GM23338 (cell line): ENCODE measurements at regions not wholly inside any gene's neighbourhood (a gene's known extent, or its start where the extent isn't known, plus 50 kb on each side); places are given as distances from the start of the nearest gene placed in this dataset.

Experiments
- CREB1 ChIP-seq: fragments of 250-450 bp; sonication (Bioruptor Pico); IDR thresholded peaks from 2 replicates; pipeline ENCODE4 v1.5.0; 2020; ENCODE audit warnings: low read depth, mild to moderate bottlenecking, moderate library complexity
- EZH2 ChIP-seq: fragments of 200-600 bp; sonication (generic); IDR thresholded peaks from one replicate; pipeline ENCODE4 v1.8.0; 2017; ENCODE audit warnings: antibody characterized with exemption, mild to moderate bottlenecking, low read depth; ENCODE audit not compliant: unreplicated experiment
- EZH2phosphoT487 ChIP-seq: fragments of 200-600 bp; sonication (generic); IDR thresholded peaks from one replicate; pipeline ENCODE4 v1.8.1; 2018; ENCODE audit warnings: antibody characterized with exemption; ENCODE audit not compliant: unreplicated experiment
- POLR2AphosphoS5 ChIP-seq: IDR thresholded peaks from 2 replicates; pipeline ENCODE4 v1.6.1; 2016; ENCODE audit warnings: antibody characterized with exemption, low read depth
- ZNF331 ChIP-seq: fragments of 250-450 bp; sonication (Bioruptor Pico); IDR thresholded peaks from 2 replicates; pipeline ENCODE4 v1.5.0; 2020; ENCODE audit warnings: low read depth, mild to moderate bottlenecking, moderate library complexity
- TF ChIP-seq, protein P1 (sequence below), 2 experiments: fragments of 200-600 bp in 1 of 2; sonication (generic) in 1 of 2; conservative IDR thresholded peaks; 2 replicates each; pipeline versions ENCODE4 v1.5.1 to v1.6.1; 2016 to 2017; ENCODE audit warnings: antibody characterized with exemption in 2 of 2, low read depth in 2 of 2, mild to moderate bottlenecking in 2 of 2, moderate library complexity in 1 of 2
- TF ChIP-seq, protein P2 (sequence below): IDR thresholded peaks from one replicate; pipeline ENCODE4 v1.6.1; 2018; ENCODE audit warnings: antibody characterized with exemption; ENCODE audit not compliant: unreplicated experiment

DNA sequence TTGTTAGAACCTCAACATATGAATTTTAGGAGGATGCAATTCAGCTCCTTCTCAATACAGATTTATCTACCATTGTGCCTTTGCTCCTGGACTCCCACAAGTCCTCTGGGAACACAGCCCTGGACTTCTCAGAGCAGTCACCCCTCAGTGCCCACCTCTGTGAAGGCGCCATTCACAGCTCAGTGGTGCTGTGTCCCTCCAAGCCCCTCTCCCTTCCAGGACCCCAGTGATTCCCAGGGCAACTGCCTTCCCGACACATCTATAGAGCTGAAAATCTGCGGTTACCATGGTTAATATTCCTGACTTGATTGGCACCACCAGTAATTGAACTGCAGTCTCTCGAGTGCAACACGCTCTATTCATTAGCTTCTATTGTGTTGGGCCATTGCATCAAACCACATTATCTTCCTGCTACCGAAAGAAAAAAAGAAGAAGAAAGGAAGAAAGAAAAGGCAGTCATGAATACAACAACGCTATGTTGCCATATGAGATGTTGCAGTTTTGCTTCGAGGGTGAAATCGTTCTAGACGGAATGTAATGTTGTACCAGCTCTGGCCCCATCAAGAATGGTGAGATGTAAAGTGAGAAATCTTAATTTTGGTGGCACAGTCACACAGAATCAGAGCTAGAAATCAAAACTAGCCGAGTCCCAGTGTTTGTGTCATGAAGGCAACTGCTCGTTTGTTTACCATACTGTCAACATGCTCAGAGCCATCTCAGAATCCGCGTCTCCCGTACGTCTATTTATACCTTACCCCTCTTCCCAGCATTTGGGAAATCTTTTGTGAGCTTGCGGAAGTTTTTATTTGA, 524.0 kb upstream of the ID2 start:
- TF ChIP-seq, protein P1, sequence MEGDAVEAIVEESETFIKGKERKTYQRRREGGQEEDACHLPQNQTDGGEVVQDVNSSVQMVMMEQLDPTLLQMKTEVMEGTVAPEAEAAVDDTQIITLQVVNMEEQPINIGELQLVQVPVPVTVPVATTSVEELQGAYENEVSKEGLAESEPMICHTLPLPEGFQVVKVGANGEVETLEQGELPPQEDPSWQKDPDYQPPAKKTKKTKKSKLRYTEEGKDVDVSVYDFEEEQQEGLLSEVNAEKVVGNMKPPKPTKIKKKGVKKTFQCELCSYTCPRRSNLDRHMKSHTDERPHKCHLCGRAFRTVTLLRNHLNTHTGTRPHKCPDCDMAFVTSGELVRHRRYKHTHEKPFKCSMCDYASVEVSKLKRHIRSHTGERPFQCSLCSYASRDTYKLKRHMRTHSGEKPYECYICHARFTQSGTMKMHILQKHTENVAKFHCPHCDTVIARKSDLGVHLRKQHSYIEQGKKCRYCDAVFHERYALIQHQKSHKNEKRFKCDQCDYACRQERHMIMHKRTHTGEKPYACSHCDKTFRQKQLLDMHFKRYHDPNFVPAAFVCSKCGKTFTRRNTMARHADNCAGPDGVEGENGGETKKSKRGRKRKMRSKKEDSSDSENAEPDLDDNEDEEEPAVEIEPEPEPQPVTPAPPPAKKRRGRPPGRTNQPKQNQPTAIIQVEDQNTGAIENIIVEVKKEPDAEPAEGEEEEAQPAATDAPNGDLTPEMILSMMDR (conservative IDR thresholded peaks at IDR 0.05; ENCODE audit: low read depth in 2 of 2) = no peak
- TF ChIP-seq CREB1 = no peak
- no peak for TF ChIP-seq POLR2AphosphoS5
- TF ChIP-seq EZH2phosphoT487 = no peak
- TF ChIP-seq, protein P2, sequence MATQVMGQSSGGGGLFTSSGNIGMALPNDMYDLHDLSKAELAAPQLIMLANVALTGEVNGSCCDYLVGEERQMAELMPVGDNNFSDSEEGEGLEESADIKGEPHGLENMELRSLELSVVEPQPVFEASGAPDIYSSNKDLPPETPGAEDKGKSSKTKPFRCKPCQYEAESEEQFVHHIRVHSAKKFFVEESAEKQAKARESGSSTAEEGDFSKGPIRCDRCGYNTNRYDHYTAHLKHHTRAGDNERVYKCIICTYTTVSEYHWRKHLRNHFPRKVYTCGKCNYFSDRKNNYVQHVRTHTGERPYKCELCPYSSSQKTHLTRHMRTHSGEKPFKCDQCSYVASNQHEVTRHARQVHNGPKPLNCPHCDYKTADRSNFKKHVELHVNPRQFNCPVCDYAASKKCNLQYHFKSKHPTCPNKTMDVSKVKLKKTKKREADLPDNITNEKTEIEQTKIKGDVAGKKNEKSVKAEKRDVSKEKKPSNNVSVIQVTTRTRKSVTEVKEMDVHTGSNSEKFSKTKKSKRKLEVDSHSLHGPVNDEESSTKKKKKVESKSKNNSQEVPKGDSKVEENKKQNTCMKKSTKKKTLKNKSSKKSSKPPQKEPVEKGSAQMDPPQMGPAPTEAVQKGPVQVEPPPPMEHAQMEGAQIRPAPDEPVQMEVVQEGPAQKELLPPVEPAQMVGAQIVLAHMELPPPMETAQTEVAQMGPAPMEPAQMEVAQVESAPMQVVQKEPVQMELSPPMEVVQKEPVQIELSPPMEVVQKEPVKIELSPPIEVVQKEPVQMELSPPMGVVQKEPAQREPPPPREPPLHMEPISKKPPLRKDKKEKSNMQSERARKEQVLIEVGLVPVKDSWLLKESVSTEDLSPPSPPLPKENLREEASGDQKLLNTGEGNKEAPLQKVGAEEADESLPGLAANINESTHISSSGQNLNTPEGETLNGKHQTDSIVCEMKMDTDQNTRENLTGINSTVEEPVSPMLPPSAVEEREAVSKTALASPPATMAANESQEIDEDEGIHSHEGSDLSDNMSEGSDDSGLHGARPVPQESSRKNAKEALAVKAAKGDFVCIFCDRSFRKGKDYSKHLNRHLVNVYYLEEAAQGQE = no peak
- TF ChIP-seq EZH2 = no peak
- no peak for TF ChIP-seq ZNF331 (CRISPR knock-in tag)
